Tibial nerve (tissue), 4 donors: ENCODE measurements at regions not wholly inside any gene's neighbourhood (a gene's known extent, or its start where the extent isn't known, plus 50 kb on each side); places are given as distances from the start of the nearest gene placed in this dataset.
"Not testable (repeated sequence)": the region's sequence is repeated elsewhere in the genome, so short reads cannot be mapped to it uniquely, and the experiment has no call there.

Experiments used
- EP300 ChIP-seq, 2 donors: sonication (generic); formaldehyde crosslinking; IDR thresholded peaks; one replicate each; pipeline ENCODE4 v1.6.1; 2017; ENCODE audit warnings: antibody characterized with exemption in 2 of 2, mild to moderate bottlenecking in 1 of 2
- TF ChIP-seq, protein P1 (sequence below), 5 experiments: fragments of 200-600 bp in 3 of 5; fragments of 450-650 bp in 2 of 5; sonication (generic) in 3 of 5; IDR thresholded peaks; one replicate each; pipeline ENCODE4 v1.5.1; 2016 to 2019; ENCODE audit warnings: antibody characterized with exemption in 5 of 5, mild to moderate bottlenecking in 3 of 5, moderate library complexity in 2 of 5

DNA sequence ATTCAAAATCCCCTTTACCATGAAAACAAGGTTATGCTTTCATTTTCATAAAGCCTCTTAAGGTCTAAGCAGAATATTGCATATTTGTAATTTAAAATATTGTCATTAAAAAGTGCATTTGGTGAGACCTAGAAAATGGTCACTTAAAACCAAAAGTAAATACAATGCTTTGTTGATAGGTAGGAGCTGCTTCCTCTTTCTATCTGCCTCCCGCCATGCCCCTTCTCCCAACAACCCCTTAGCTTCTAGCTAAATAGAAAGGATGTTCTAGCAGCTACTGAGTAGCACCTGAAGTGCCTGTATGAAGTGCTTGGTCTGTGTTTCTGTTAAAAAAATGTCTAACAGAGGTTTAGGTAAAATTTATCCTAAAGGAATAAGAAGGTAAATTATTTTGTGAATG lies 128.8 kb downstream of the SPATA31A1 start:
- TF ChIP-seq, protein P1, sequence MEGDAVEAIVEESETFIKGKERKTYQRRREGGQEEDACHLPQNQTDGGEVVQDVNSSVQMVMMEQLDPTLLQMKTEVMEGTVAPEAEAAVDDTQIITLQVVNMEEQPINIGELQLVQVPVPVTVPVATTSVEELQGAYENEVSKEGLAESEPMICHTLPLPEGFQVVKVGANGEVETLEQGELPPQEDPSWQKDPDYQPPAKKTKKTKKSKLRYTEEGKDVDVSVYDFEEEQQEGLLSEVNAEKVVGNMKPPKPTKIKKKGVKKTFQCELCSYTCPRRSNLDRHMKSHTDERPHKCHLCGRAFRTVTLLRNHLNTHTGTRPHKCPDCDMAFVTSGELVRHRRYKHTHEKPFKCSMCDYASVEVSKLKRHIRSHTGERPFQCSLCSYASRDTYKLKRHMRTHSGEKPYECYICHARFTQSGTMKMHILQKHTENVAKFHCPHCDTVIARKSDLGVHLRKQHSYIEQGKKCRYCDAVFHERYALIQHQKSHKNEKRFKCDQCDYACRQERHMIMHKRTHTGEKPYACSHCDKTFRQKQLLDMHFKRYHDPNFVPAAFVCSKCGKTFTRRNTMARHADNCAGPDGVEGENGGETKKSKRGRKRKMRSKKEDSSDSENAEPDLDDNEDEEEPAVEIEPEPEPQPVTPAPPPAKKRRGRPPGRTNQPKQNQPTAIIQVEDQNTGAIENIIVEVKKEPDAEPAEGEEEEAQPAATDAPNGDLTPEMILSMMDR (IDR thresholded peaks at IDR 0.05) = not testable (repeated sequence)
- TF ChIP-seq EP300 (IDR thresholded peaks at IDR 0.05) = not testable (repeated sequence)
